GM21529 (cell line): ENCODE measurements at regions not wholly inside any gene's neighbourhood (a gene's known extent, or its start where the extent isn't known, plus 50 kb on each side); places are given as distances from the start of the nearest gene placed in this dataset.

ENCODE experiments used
- ATAC-seq: cut with Tn5 transposase; IDR thresholded peaks from one replicate; pipeline ENCODE4 v1.9.1; 2021; ENCODE audit not compliant: unreplicated experiment

DNA sequence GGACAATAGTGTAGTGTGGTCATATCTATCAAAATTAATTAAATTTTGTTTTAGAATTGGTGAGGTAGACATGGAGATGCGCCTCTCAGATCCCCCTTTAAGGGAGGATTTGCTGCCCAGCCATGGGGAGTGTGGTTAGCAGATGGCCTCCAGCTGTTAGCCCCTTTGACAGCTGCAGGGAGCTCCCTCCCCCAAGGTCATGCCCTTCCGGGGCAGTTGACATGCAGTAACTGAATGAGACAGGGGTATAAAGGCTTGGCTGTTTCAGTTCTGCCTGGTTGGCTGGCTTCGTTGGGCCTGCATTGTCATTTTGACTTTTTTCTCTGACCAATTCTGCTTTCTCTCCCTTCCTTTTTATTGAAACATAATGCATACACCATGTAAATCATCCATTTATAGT is 291.5 kb upstream of the SRRM4 start:
- peak; percentile 94 for ATAC-seq

GRCh38 chr12:118690506-118690905 is 290.8 kb upstream of the SRRM4 start:
- ATAC-seq: no peak

GRCh38 chr12:118694128-118694775 is 287.1 kb upstream of the SRRM4 start:
- no peak for ATAC-seq

DNA sequence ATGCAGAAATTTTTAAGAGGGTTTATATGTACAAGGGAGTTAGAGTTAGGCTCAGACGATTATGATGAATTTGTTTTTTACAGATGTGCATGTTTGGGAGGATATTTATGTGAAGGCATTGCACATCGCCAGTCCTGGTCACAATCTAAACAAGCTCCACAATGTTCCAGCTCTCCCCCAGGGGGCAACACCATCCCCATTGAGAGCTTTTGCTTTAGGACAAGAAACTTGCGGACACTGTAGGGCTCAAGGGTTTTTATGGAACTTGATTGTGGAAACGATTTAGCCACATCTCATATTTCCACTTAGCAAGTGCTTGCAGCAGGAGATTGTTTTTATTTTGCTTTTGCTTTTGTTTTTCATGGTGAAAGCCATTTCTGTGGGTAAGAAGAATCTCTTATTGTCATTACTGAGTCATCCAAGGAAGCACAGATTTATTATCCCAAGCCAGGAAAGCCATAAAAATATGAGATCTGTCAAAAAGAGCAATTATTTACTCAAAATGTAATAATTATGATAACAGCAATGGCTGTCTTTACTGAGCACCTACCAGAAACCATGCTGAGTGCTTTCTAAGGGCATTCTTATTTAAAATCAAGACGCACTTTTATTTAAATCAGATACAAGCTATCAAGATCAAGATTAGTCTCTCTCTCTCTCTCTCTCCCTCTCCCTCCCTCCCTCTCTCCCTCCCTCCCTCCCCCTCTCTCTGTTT is 276.7 kb upstream of the SRRM4 start:
- ATAC-seq: no peak

DNA sequence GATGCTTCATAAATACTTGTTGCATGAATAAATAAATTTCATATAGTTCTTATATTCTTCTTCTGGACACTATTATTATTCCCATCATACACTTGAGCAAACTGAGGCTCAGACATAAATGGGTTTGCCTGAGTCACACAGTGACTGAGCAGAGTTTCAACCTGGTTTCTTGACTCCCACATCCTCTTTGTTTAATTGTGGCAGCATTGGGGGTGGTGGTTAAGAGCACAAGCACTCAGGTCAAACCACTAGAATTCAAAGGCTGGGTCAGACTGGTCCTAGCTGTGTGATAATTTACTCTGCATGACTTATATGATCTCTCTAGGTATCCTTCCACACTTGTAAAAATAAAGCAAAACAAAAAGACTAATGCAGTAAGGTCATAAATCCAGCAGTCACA is 274.9 kb upstream of the SRRM4 start:
- no peak for ATAC-seq

DNA sequence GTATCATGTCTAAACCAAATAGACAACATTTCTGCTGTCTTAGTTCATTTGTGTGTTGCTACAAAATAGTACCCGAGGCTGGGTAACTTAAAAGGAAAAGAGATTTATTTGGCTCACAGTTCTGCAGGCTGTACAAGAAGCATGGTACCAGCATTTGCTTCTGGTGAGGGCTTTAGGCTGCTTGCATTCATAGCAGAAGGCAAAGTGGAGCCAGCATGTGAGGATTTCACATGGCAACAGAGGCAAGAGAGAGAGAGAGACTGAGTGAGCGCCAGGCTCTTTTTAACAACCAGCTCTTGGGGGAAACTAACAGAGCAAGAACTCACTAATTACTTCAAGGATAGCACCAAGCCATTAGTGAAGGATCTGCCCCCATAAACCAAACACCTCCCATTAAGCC is 271.4 kb upstream of the SRRM4 start:
- no peak for ATAC-seq

- no peak for ATAC-seq
Measured at GRCh38 chr12:118711185-118711584, 270.2 kb upstream of the SRRM4 start.

DNA sequence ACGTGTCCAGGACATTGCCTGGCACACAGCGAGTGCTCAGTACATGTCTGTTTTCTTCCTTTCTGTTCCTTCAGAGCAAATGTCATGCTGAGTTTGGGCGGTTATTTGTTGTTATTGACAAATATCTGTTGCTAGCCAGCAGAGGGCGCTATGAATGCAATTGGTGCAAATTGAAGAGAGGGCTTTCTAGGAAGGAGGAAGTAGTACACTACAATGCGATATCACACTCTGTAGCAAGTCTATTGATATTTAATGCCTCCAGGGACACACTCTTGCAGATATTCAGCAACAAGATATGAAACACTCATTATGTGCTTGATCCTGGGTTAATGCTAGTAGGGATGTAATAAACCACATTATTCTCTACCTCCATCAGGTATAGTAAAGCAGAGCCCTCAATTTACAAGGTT is 267.3 kb upstream of the SRRM4 start:
- peak; percentile 79 for ATAC-seq

- ATAC-seq: no peak
Measured at GRCh38 chr12:118714500-118714899, 266.8 kb upstream of the SRRM4 start.

- no peak for ATAC-seq
Measured at GRCh38 chr12:118715647-118716046, 265.7 kb upstream of the SRRM4 start.

GRCh38 chr12:118727196-118727978 is 254.0 kb upstream of the SRRM4 start:
- ATAC-seq: no peak

DNA sequence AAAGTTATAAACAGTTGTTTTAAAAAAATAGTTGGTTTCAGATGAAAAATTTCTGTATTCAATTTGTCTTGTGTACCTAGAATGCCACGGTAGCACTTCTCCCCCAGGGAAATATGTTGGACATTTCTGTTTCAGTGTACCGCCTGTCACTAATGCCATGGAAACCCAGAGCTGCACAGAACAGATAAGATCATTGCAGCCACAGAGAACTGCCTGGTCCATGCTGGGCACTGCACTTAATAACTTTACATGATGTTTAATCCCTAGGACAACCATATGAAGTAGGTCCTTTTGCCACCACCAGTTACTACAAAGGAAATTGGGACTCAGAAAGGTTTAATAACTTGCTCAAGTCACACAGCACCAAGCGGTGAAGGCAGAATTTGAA is 253.4 kb upstream of the SRRM4 start:
- no peak for ATAC-seq

DNA sequence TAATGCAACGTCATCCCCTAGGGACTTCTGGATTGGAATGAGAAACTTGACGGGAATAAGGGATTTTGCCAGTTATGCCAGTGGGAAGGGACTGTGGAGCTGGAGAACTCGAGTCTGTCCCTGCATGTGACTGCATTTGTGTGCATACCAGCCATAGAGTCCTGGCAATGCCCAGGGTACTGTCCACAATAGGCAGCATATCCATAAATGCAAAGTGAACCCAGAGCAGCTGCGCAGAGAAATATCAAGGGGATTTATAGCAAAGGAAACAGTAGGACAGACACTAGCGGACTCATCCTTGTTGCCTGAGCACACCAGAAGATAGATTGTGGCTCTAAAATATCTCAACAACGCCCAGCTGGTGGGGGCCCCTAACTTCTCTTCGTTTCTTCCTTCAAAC is 247.1 kb upstream of the SRRM4 start:
- ATAC-seq: no peak

GRCh38 chr12:118737985-118738540 is 243.3 kb upstream of the SRRM4 start:
- ATAC-seq: no peak

DNA sequence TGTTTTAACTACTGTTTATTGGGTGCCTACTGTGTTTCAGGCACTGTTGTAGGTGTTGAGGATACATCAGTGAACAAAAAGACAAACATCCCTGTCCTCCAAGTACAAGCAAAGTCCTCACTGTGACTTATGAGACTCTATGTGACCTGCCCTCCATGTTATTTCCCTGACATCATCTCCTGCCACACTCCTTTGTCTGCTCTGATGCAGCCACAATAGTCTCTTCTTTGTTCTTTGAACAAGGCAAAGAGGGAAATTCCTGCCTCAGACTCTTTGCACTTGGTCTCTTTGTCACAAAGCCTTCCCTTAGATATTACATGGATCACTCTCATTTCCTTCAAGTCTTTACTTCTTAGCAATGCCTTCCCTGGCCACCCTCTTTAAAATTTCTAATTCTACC is 240.1 kb upstream of the SRRM4 start:
- ATAC-seq: no peak

DNA sequence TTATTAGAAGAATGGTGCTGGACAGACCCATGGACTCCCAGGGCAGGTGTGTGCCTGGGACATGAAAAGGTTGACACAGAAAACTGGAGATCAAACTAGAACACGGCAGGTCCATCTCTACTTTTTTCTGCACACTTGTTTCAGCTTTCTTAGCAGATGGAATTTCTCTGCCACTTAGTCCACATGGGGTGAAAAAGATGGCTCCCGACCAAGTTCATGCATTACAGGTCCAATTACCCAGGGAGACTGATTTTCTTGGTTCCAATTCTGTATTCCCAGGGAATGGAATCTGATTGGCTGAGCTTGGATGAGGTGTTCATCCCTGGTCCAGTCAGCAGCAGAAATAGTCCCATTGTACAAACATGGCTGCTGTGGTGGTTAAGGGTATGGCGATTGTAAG is 238.9 kb upstream of the SRRM4 start:
- no peak for ATAC-seq

GRCh38 chr12:118743896-118744700 is 237.2 kb upstream of the SRRM4 start:
- ATAC-seq: no peak

DNA sequence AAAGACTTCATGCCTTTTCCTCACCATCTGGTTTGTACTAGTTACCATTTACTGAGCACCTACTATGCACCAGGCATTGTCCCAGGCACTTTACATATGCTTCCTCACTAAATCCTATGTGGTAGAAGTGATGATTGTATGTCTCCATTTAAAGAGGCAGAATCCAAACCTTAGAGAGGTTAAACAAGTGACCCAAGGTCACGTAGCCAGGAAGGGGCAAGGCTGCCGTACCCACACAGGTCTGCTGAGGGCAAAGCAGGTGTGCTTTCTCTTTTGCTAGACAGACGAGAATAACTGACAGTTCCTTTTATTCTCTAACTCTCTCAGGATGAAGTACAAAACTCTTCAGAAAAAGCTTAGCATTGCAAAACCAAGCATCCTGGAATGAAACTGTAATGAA is 235.2 kb upstream of the SRRM4 start:
- ATAC-seq: no peak

DNA sequence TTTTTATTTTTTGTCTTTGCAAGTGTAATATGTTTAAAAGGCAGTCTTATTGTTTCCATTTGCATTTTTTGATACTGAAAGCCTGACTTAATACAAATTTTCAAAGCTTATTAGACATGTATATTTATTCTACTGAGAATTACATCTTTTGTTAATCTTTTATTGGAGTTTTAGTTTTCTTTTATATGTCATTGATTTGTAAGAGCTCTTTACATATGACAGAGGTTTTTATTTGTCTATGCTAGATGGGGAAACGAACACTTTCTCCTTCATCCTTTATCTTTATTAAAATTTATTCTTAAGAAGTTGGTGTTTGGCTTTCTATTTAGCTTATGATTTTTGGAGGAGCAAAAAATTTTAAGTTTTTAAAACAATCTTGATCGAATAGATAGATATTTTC is 234.4 kb upstream of the SRRM4 start:
- no peak for ATAC-seq

- no peak for ATAC-seq
Measured at GRCh38 chr12:118747771-118748170, 233.6 kb upstream of the SRRM4 start.
